Left ventricle myocardium inferior (tissue), 1 donor: ENCODE measurements at regions not wholly inside any gene's neighbourhood (a gene's known extent, or its start where the extent isn't known, plus 50 kb on each side); places are given as distances from the start of the nearest gene placed in this dataset.

ENCODE experiments used
- DNase-seq: peaks from one replicate; pipeline ENCODE4 v3.0.0-alpha.2; 2020
- H3K27ac ChIP-seq: fragments of 200-600 bp; replicated peaks from 2 replicates; pipeline ENCODE4 v1.8.0; 2021
- H3K27me3 ChIP-seq: fragments of 200-600 bp; 2 replicates; pipeline ENCODE4 v1.8.0; 2021; ENCODE audit warnings: low read depth
- H3K36me3 ChIP-seq: fragments of 200-600 bp; 2 replicates; pipeline ENCODE4 v1.8.0; 2021
- H3K4me1 ChIP-seq: fragments of 200-600 bp; 2 replicates; pipeline ENCODE4 v1.8.0; 2021
- H3K4me3 ChIP-seq: fragments of 200-600 bp; 2 replicates; pipeline ENCODE4 v1.8.0; 2021; ENCODE audit warnings: mild to moderate bottlenecking, moderate library complexity
- H3K9me3 ChIP-seq: fragments of 200-600 bp; replicated peaks from 2 replicates; pipeline ENCODE4 v1.8.0; 2021
- intact Hi-C: fragments of 100-400 bp; cut with micrococcal nuclease; formaldehyde crosslinking; loops from one replicate; pipeline ENCODE4 v1.11.0; 2022
- TF ChIP-seq, protein P1 (sequence below): fragments of 200-600 bp; IDR thresholded peaks from 2 replicates; pipeline ENCODE4 v1.8.0; 2021; ENCODE audit warnings: antibody characterized with exemption, mild to moderate bottlenecking, borderline replicate concordance
- donor health status: DM: no; HTN: yes; CAD: no; lungs with severe emphysema.

DNA sequence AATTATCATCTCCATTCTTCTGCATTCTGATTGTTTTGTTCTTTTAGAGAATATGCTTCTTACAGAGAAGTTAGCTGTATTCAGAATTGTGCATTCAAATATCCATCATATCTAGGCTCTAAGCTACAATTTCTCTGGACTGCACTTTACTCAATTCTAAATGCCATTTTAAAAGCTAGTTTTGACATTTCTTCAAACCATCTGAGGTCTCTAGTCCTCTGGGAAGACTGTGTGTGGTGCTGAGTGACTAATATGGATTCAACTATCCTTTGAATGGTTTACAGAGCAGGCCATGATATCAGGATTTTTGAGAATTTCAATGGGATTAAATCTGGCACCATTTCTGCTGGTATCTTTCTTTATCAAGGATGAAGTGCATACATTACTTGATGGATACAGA lies 285.7 kb downstream of the BTBD3 start:
- no peaks in the 10 kb centered on the region for H3K36me3 ChIP-seq
- intact Hi-C loops = no loop called here
- peaks cover 19% of the 10 kb centered on the region for H3K9me3 ChIP-seq
- TF ChIP-seq, protein P1, sequence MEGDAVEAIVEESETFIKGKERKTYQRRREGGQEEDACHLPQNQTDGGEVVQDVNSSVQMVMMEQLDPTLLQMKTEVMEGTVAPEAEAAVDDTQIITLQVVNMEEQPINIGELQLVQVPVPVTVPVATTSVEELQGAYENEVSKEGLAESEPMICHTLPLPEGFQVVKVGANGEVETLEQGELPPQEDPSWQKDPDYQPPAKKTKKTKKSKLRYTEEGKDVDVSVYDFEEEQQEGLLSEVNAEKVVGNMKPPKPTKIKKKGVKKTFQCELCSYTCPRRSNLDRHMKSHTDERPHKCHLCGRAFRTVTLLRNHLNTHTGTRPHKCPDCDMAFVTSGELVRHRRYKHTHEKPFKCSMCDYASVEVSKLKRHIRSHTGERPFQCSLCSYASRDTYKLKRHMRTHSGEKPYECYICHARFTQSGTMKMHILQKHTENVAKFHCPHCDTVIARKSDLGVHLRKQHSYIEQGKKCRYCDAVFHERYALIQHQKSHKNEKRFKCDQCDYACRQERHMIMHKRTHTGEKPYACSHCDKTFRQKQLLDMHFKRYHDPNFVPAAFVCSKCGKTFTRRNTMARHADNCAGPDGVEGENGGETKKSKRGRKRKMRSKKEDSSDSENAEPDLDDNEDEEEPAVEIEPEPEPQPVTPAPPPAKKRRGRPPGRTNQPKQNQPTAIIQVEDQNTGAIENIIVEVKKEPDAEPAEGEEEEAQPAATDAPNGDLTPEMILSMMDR = no peak
- no peaks in the 10 kb centered on the region for H3K27me3 ChIP-seq
- no peak overlapping the region for H3K4me3 ChIP-seq
- no peak for DNase-seq
- no peaks in the 10 kb centered on the region for H3K4me1 ChIP-seq
- H3K27ac ChIP-seq = no peak overlapping the region

DNA sequence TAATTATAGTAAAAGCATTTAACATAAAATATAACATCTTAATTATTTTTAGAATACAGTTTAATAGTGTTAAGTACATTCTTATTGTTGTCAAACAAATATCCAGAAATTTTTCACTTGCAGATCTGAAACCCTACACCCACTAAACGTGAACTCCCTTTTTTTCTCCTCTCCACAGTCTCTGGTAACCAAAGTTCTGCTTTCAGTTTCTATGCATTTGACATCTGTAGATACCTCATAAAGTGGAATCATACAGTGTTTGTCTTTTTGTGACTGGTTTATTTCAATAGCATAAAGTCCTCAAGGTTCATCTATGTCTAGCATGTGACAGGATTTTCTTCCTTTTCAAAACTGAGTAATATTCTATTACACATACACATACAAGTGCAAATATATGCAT lies 286.3 kb downstream of the BTBD3 start:
- no peak overlapping the region for H3K4me3 ChIP-seq
- no peaks in the 10 kb centered on the region for H3K4me1 ChIP-seq
- intact Hi-C loops = no loop called here
- H3K27me3 ChIP-seq = no peaks in the 10 kb centered on the region
- no peak for DNase-seq
- no peaks in the 10 kb centered on the region for H3K36me3 ChIP-seq
- peaks cover 19% of the 10 kb centered on the region for H3K9me3 ChIP-seq
- H3K27ac ChIP-seq = no peak overlapping the region
- TF ChIP-seq, protein P1 = no peak

DNA sequence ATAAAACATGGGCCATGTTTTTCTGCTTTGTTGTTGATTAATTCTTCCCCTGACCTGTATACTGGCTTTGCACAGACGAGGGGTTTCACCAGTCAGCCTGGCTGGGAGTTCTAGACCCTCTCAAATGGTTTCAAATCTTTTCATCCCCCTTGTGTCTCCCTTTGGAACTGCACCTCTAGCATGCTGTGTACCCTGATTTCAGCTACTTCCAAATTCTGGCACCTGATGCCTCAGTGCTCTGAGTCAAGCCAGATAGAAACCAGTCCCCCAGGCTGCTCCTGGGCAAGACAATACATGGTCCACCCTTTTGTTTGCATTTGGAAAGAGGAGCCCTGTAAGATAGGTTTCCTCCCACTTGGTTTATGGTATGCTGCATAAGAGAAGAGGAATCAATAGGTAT lies 290.2 kb downstream of the BTBD3 start:
- no peak for DNase-seq
- Histone ChIP-seq H3K4me3 (no peak overlapping the region), H3K9me3 (peaks cover 19% of the 10 kb centered on the region), H3K4me1 (no peaks in the 10 kb centered on the region), H3K36me3 (no peaks in the 10 kb centered on the region), H3K27me3 (no peaks in the 10 kb centered on the region), H3K27ac (no peak overlapping the region)
- intact Hi-C loops = no loop called here
- TF ChIP-seq, protein P1 = peak; percentile 73

DNA sequence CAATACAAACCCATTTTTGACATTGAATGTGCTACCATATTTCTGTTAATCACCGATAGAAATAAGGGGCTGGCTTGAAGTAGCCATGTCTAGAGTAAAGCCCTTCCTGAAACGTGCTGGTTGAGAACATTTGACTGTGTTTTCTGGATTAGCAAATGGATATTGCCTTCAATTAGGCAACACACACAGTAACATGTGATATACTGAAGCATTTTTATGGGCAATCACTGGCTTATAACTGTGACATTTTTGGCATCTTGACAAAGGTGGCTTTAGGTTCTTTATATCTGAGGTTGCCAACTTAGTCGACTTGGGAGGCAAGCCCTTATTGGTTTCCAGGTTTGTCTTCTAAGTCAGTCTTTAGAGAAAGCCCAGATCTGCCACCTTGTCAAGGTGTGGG lies 292.9 kb downstream of the BTBD3 start:
- H3K36me3 ChIP-seq = no peaks in the 10 kb centered on the region
- TF ChIP-seq, protein P1 = no peak
- no peak for DNase-seq
- peaks cover 9% of the 10 kb centered on the region for H3K9me3 ChIP-seq
- H3K27me3 ChIP-seq = no peaks in the 10 kb centered on the region
- no peak overlapping the region for H3K27ac ChIP-seq
- H3K4me1 ChIP-seq = no peaks in the 10 kb centered on the region
- no peak overlapping the region for H3K4me3 ChIP-seq
- intact Hi-C loops = no loop called here

DNA sequence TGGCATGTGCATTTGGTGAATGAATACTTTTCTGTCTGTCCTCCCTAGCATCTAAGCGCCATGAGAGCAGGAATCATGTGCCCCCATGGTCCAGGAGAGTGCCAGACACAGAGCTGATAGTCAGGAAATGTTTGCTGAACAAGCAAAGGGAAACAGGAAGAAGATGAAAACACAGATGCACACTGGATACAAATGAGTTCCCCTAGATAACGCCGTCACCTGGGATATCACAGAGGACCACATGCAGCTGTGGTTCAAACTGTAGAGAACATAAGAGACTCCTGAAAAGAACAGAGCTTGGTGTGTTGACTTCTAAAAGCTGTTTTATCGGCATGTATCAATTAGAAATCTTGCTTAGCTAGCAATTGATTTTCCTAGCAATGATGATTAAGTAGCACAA lies 293.7 kb downstream of the BTBD3 start:
- Histone ChIP-seq H3K27ac (no peak overlapping the region), H3K4me3 (no peak overlapping the region), H3K36me3 (no peaks in the 10 kb centered on the region), H3K4me1 (no peaks in the 10 kb centered on the region), H3K27me3 (no peaks in the 10 kb centered on the region), H3K9me3 (peaks cover 2% of the 10 kb centered on the region)
- TF ChIP-seq, protein P1 = no peak
- intact Hi-C loops = no loop called here
- no peak for DNase-seq

DNA sequence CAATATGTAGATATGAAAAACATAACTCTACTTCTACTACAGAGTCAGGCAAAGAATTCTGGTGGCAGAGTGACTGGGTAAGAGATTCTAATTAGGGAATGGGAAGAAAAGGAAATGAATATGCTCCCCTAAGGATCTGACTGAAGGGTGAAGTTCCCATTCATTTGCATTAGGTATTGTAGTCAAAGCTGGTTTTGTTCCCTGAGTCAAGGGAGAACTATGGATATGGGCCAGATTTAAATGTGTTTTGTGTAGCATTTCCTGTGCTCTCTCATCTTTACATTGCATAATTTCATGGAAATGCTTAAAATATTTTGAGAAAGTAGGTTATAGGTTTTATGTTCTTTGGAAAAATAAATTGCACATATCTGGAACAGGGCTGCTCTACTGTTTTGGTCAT lies 299.7 kb downstream of the BTBD3 start:
- H3K27me3 ChIP-seq = no peaks in the 10 kb centered on the region
- TF ChIP-seq, protein P1 = no peak
- H3K4me3 ChIP-seq = no peak overlapping the region
- H3K9me3 ChIP-seq = peaks cover 4% of the 10 kb centered on the region
- intact Hi-C loops = no loop called here
- DNase-seq = no peak
- H3K36me3 ChIP-seq = no peaks in the 10 kb centered on the region
- H3K4me1 ChIP-seq = no peaks in the 10 kb centered on the region
- H3K27ac ChIP-seq = no peak overlapping the region
